ENCODE measurements at regions not wholly inside any gene's neighbourhood (a gene's known extent, or its start where the extent isn't known, plus 50 kb on each side); places are given as distances from the start of the nearest gene placed in this dataset.

- no peak for TF ChIP-seq TAF1 (CRISPR knock-in tag; IDR thresholded peaks at IDR 0.05)
- no peak for TF ChIP-seq CTCF (CRISPR knock-in tag; IDR thresholded peaks at IDR 0.05)
- no peak for TF ChIP-seq ZNF354B (CRISPR knock-in tag; IDR thresholded peaks at IDR 0.05)
- TF ChIP-seq TCF7 (IDR thresholded peaks at IDR 0.05; ENCODE audit: low read depth): no peak
These were observed 431.0 kb upstream of the MKI67 start for GRCh38 chr10:128557149-128557710.

Data from HepG2 (cell line).